DOHH2 (cell line): ENCODE measurements at regions not wholly inside any gene's neighbourhood (a gene's known extent, or its start where the extent isn't known, plus 50 kb on each side); places are given as distances from the start of the nearest gene placed in this dataset.

Experiments used
- H3F3A ChIP-seq: fragments of 200-600 bp; sonication (generic), shearing (Covaris generic); 2 replicates; pipeline ENCODE4 v1.6.0; 2016; ENCODE audit warnings: antibody characterized with exemption, mild to moderate bottlenecking; ENCODE audit not compliant: control insufficient read depth, insufficient read depth
- H3K27ac ChIP-seq: fragments of 200-600 bp; sonication (generic); 2 replicates; pipeline ENCODE4 v1.5.1; 2014; ENCODE audit warnings: low read depth, mild to moderate bottlenecking, low read length, moderate library complexity
- H3K27me3 ChIP-seq: fragments of 200-600 bp; sonication (generic); 2 replicates; pipeline ENCODE4 v1.6.1; 2014; ENCODE audit warnings: mild to moderate bottlenecking, low read length, mixed read lengths; ENCODE audit not compliant: control insufficient read depth
- H3K36me3 ChIP-seq: fragments of 200-600 bp; sonication (generic); 2 replicates; pipeline ENCODE4 v1.6.1; 2014; ENCODE audit warnings: mild to moderate bottlenecking, low read length, moderate library complexity, mixed read lengths; ENCODE audit not compliant: control insufficient read depth
- H3K4me1 ChIP-seq: fragments of 200-600 bp; sonication (generic); 2 replicates; pipeline ENCODE4 v1.6.1; 2014; ENCODE audit warnings: mild to moderate bottlenecking, low read length, mixed read lengths; ENCODE audit not compliant: control insufficient read depth
- H3K4me2 ChIP-seq: fragments of 200-600 bp; sonication (generic); 2 replicates; pipeline ENCODE4 v1.6.0; 2014; ENCODE audit warnings: mild to moderate bottlenecking, low read length, moderate library complexity
- H3K4me3 ChIP-seq: fragments of 200-600 bp; sonication (generic); 2 replicates; pipeline ENCODE4 v1.5.1; 2014; ENCODE audit warnings: mild to moderate bottlenecking, low read length, mixed read lengths
- H3K79me2 ChIP-seq: fragments of 200-600 bp; sonication (generic); 2 replicates; pipeline ENCODE4 v1.6.1; 2014; ENCODE audit warnings: mild to moderate bottlenecking, low read length, mixed read lengths; ENCODE audit not compliant: control insufficient read depth
- H3K9me2 ChIP-seq: fragments of 200-600 bp; sonication (generic); replicated peaks from 2 replicates; pipeline ENCODE4 v1.6.1; 2014; ENCODE audit warnings: mild to moderate bottlenecking, low read length, mixed read lengths; ENCODE audit not compliant: control insufficient read depth
- H3K9me3 ChIP-seq: fragments of 200-600 bp; sonication (generic); 2 replicates; pipeline ENCODE4 v1.6.1; 2014; ENCODE audit warnings: antibody characterized with exemption, low read length, mixed read lengths; ENCODE audit not compliant: control insufficient read depth, insufficient read depth
- H4K20me1 ChIP-seq: fragments of 200-600 bp; sonication (generic); 2 replicates; pipeline ENCODE4 v1.6.0; 2014; ENCODE audit warnings: low read depth, mild to moderate bottlenecking, antibody characterized with exemption, low read length, moderate library complexity; ENCODE audit not compliant: control insufficient read depth, insufficient read depth
- CTCF ChIP-seq: fragments of 200-600 bp; sonication (generic); IDR thresholded peaks from one replicate; pipeline ENCODE4 v1.5.1; 2014; ENCODE audit warnings: antibody characterized with exemption, mild to moderate bottlenecking, low read depth, low read length; ENCODE audit not compliant: poor library complexity, severe bottlenecking
- EZH2phosphoT487 ChIP-seq: fragments of 200-600 bp; sonication (generic); IDR thresholded peaks from 2 replicates; pipeline ENCODE4 v1.6.1; 2017; ENCODE audit warnings: borderline replicate concordance, mild to moderate bottlenecking, antibody characterized with exemption, low read length, moderate library complexity, mixed read lengths

GRCh38 chr3:65070968-65071367 lies 383.2 kb upstream of the ADAMTS9 start:
- Histone ChIP-seq H3K36me3 (no peaks in the 10 kb centered on the region), H3F3A (no peaks in the 10 kb centered on the region), H3K4me3 (no peak overlapping the region), H3K27ac (no peak overlapping the region), H3K4me2 (no peak overlapping the region), H3K79me2 (no peaks in the 10 kb centered on the region), H3K27me3 (no peaks in the 10 kb centered on the region), H3K4me1 (no peaks in the 10 kb centered on the region), H4K20me1 (no peaks in the 10 kb centered on the region), H3K9me2 (no peaks in the 10 kb centered on the region), H3K9me3 (no peaks in the 10 kb centered on the region)
- no peak for TF ChIP-seq CTCF
- no peak for TF ChIP-seq EZH2phosphoT487

- TF ChIP-seq EZH2phosphoT487 (no peak), CTCF (no peak)
- no peaks in the 10 kb centered on the region for H3K4me1 ChIP-seq
- H3K27ac ChIP-seq: no peak overlapping the region
- H3K36me3 ChIP-seq: no peaks in the 10 kb centered on the region
- H3K9me2 ChIP-seq: no peaks in the 10 kb centered on the region
- no peaks in the 10 kb centered on the region for H3K9me3 ChIP-seq
- H3K4me2 ChIP-seq: no peak overlapping the region
- H3K27me3 ChIP-seq: no peaks in the 10 kb centered on the region
- no peaks in the 10 kb centered on the region for H4K20me1 ChIP-seq
- H3F3A ChIP-seq: no peaks in the 10 kb centered on the region
- no peak overlapping the region for H3K4me3 ChIP-seq
- no peaks in the 10 kb centered on the region for H3K79me2 ChIP-seq
Measured at GRCh38 chr3:65060904-65061303, 373.1 kb upstream of the ADAMTS9 start.

GRCh38 chr3:65052101-65052500 lies 364.3 kb upstream of the ADAMTS9 start:
- no peaks in the 10 kb centered on the region for H3K79me2 ChIP-seq
- no peak overlapping the region for H3K4me2 ChIP-seq
- no peaks in the 10 kb centered on the region for H3F3A ChIP-seq
- no peak for TF ChIP-seq CTCF
- no peak for TF ChIP-seq EZH2phosphoT487
- H4K20me1 ChIP-seq: no peaks in the 10 kb centered on the region
- H3K36me3 ChIP-seq: no peaks in the 10 kb centered on the region
- no peaks in the 10 kb centered on the region for H3K27me3 ChIP-seq
- H3K27ac ChIP-seq: no peak overlapping the region
- H3K9me3 ChIP-seq: no peaks in the 10 kb centered on the region
- no peaks in the 10 kb centered on the region for H3K4me1 ChIP-seq
- no peak overlapping the region for H3K4me3 ChIP-seq
- H3K9me2 ChIP-seq: no peaks in the 10 kb centered on the region

- H3K4me2 ChIP-seq: no peak overlapping the region
- H3K27me3 ChIP-seq: no peaks in the 10 kb centered on the region
- H3F3A ChIP-seq: no peaks in the 10 kb centered on the region
- no peak overlapping the region for H3K27ac ChIP-seq
- H3K4me3 ChIP-seq: no peak overlapping the region
- no peaks in the 10 kb centered on the region for H3K4me1 ChIP-seq
- no peak for TF ChIP-seq EZH2phosphoT487
- TF ChIP-seq CTCF: no peak
- no peaks in the 10 kb centered on the region for H3K9me2 ChIP-seq
- no peaks in the 10 kb centered on the region for H3K36me3 ChIP-seq
- H3K79me2 ChIP-seq: no peaks in the 10 kb centered on the region
- no peaks in the 10 kb centered on the region for H3K9me3 ChIP-seq
- H4K20me1 ChIP-seq: no peaks in the 10 kb centered on the region
Measured at GRCh38 chr3:65048151-65048550, 360.4 kb upstream of the ADAMTS9 start.
